GM12878 (cell line): ENCODE measurements at regions not wholly inside any gene's neighbourhood (a gene's known extent, or its start where the extent isn't known, plus 50 kb on each side); places are given as distances from the start of the nearest gene placed in this dataset.

Experiments
- HDAC2 ChIP-seq: fragments of 200-600 bp; sonication (generic); IDR thresholded peaks from 2 replicates; pipeline ENCODE4 v1.6.1; 2017
- NR2C2 ChIP-seq: IDR thresholded peaks from 2 replicates; pipeline ENCODE4 v1.6.1; 2011; ENCODE audit warnings: borderline replicate concordance, low read depth; ENCODE audit not compliant: control insufficient read depth, insufficient read length
- PAX8 ChIP-seq: fragments of 450-650 bp; IDR thresholded peaks from 2 replicates; pipeline ENCODE4 v1.6.1; 2017; ENCODE audit warnings: mild to moderate bottlenecking, moderate library complexity
- POLR2AphosphoS5 ChIP-seq: IDR thresholded peaks from 2 replicates; pipeline ENCODE4 v1.6.1; 2011; ENCODE audit warnings: mild to moderate bottlenecking, low read length, inconsistent platforms
- REST ChIP-seq: IDR thresholded peaks from 2 replicates; pipeline ENCODE4 v1.6.1; 2012; ENCODE audit warnings: mild to moderate bottlenecking, low read depth, low read length
- SIN3A ChIP-seq: IDR thresholded peaks from 2 replicates; pipeline ENCODE4 v1.6.1; 2012; ENCODE audit warnings: low read depth, low read length, improper control_type of control experiment
- SREBF2 ChIP-seq: IDR thresholded peaks from 2 replicates; pipeline ENCODE4 v1.6.1; 2012; ENCODE audit warnings: mild to moderate bottlenecking, low read length
- TCF3 ChIP-seq: IDR thresholded peaks from 2 replicates; pipeline ENCODE4 v1.6.1; 2012; ENCODE audit warnings: low read depth, mild to moderate bottlenecking, low read length, borderline replicate concordance; ENCODE audit not compliant: insufficient read depth
- TF ChIP-seq, protein P1 (sequence below), 3 experiments: IDR thresholded peaks in 2 of 3; conservative IDR thresholded peaks in 1 of 3; 2 replicates each; pipeline ENCODE4 v1.5.1; 2011; ENCODE audit warnings: low read depth in 3 of 3, low read length in 3 of 3, mild to moderate bottlenecking in 3 of 3, control low read depth in 2 of 3, moderate library complexity in 2 of 3, inconsistent platforms in 1 of 3, mixed read lengths in 1 of 3; ENCODE audit not compliant: control insufficient read depth in 2 of 3, insufficient read depth in 1 of 3; ENCODE audit errors: extremely low read depth in 1 of 3
- TF ChIP-seq, protein P2 (sequence below): IDR thresholded peaks from 2 replicates; pipeline ENCODE4 v1.6.1; 2012; ENCODE audit warnings: low read depth, low read length, improper control_type of control experiment

DNA sequence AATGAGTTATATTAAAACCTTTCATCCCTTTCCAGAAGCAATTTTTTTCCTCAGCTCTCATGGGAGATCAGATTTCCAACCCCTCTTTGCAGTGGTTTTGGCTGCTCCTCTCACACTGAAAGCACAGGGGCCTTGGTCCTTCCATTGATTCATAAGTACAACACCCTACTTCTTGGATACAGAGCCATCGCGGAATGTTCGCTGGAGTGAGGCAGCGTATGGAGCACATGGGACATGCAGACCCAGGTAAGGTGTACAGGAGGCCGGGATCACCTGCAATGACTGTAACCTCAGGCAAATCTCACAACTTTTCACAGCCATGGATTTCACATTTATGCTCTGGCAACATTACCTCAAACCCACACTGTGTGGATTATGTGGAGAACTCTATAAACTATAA, 75.2 kb upstream of the HEY2 start:
- TF ChIP-seq, protein P1, sequence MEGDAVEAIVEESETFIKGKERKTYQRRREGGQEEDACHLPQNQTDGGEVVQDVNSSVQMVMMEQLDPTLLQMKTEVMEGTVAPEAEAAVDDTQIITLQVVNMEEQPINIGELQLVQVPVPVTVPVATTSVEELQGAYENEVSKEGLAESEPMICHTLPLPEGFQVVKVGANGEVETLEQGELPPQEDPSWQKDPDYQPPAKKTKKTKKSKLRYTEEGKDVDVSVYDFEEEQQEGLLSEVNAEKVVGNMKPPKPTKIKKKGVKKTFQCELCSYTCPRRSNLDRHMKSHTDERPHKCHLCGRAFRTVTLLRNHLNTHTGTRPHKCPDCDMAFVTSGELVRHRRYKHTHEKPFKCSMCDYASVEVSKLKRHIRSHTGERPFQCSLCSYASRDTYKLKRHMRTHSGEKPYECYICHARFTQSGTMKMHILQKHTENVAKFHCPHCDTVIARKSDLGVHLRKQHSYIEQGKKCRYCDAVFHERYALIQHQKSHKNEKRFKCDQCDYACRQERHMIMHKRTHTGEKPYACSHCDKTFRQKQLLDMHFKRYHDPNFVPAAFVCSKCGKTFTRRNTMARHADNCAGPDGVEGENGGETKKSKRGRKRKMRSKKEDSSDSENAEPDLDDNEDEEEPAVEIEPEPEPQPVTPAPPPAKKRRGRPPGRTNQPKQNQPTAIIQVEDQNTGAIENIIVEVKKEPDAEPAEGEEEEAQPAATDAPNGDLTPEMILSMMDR (IDR thresholded peaks at IDR 0.05 in 2 of 3, conservative IDR thresholded peaks at IDR 0.05 in 1 of 3; ENCODE audit: control insufficient read depth in 2 of 3, extremely low read depth in 1 of 3, insufficient read depth in 1 of 3, low read depth in 3 of 3, low read length in 3 of 3): no peak
- no peak for TF ChIP-seq TCF3
- TF ChIP-seq POLR2AphosphoS5: no peak
- TF ChIP-seq NR2C2: no peak
- no peak for TF ChIP-seq SIN3A
- TF ChIP-seq, protein P2, sequence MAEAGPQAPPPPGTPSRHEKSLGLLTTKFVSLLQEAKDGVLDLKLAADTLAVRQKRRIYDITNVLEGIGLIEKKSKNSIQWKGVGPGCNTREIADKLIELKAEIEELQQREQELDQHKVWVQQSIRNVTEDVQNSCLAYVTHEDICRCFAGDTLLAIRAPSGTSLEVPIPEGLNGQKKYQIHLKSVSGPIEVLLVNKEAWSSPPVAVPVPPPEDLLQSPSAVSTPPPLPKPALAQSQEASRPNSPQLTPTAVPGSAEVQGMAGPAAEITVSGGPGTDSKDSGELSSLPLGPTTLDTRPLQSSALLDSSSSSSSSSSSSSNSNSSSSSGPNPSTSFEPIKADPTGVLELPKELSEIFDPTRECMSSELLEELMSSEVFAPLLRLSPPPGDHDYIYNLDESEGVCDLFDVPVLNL: no peak
- no peak for TF ChIP-seq SREBF2
- no peak for TF ChIP-seq HDAC2
- TF ChIP-seq REST: no peak
- TF ChIP-seq PAX8: no peak
